GM12865 (cell line): ENCODE measurements at regions not wholly inside any gene's neighbourhood (a gene's known extent, or its start where the extent isn't known, plus 50 kb on each side); places are given as distances from the start of the nearest gene placed in this dataset.

ENCODE experiments used
- DNase-seq: peaks from one replicate; pipeline ENCODE4 v3.0.0; 2010; ENCODE audit warnings: low read depth
- H3K4me3 ChIP-seq: 2 replicates; pipeline ENCODE4 v1.5.1; 2011; ENCODE audit warnings: mild to moderate bottlenecking, low read depth, low read length, control low read depth
- TF ChIP-seq, protein P1 (sequence below): IDR thresholded peaks from 2 replicates; pipeline ENCODE4 v1.5.1; 2011; ENCODE audit warnings: low read length, control low read depth, low read depth, inconsistent platforms; ENCODE audit not compliant: insufficient read depth; ENCODE audit errors: missing control alignments

DNA sequence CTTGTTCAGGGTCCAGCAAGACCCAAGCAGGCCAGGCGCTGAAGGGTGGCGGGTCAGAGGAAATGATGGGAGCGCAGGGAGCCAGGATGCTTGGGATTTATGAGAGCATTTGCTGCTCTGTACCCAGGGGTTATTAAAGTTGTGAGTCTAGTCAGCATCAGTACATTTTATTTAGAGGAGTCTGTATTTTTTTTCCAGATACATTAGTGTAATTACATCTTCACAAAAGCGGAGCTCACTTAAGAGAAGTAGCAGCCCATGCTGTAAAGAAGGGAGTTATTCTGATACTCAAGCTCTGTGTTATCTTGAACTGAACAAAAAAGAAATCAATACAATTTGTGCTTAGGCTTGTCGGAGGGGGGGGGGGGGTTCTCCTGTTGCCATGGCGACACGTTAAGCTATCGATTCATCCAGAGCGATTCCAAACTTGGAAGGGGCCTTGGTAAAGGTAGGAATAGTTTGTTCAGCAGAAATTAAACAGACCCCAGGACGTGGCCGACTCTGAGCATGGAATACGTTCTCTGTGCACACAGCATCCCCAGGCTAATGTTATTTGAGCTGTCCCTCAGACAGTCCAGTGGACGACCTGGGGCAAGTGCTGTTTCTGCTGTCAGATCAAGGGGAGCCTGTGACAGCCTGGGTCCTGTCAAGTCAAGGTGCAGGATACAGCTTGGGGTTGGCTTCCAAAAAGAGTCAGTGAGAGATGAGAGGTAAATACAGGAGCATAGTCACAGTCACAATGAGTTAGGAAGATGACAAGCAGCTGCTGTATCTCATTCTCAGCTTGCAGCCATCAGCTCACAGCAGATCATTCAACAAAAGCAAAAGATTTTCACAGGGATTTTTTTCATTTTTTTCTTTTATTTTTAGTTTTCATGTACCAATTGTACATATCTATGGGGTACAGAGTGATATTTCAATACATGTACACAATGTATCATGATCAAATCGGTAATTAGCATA is 387.6 kb downstream of the DCDC2C start:
- no peak overlapping the region for H3K4me3 ChIP-seq
- DNase-seq, result no peak
- TF ChIP-seq, protein P1, sequence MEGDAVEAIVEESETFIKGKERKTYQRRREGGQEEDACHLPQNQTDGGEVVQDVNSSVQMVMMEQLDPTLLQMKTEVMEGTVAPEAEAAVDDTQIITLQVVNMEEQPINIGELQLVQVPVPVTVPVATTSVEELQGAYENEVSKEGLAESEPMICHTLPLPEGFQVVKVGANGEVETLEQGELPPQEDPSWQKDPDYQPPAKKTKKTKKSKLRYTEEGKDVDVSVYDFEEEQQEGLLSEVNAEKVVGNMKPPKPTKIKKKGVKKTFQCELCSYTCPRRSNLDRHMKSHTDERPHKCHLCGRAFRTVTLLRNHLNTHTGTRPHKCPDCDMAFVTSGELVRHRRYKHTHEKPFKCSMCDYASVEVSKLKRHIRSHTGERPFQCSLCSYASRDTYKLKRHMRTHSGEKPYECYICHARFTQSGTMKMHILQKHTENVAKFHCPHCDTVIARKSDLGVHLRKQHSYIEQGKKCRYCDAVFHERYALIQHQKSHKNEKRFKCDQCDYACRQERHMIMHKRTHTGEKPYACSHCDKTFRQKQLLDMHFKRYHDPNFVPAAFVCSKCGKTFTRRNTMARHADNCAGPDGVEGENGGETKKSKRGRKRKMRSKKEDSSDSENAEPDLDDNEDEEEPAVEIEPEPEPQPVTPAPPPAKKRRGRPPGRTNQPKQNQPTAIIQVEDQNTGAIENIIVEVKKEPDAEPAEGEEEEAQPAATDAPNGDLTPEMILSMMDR, result no peak

DNA sequence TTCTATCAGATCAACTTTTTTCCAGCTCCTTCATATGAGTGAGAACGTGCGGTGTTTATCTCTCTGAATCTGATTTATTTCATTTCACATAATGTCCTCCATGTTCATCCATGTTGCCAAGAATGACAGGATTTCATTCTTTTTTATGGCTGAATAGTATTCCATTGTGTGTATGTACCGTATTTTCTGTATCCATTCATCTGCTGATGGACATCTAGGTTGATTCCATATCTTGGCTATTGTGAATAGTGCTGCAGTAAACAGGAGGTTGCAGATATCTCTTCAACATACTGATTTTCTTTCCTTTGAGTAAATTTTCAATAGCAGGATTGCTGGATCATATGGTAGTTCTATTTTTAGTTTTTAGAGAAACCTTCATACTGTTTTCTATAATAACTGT is 388.5 kb downstream of the DCDC2C start:
- TF ChIP-seq, protein P1, result no peak

DNA sequence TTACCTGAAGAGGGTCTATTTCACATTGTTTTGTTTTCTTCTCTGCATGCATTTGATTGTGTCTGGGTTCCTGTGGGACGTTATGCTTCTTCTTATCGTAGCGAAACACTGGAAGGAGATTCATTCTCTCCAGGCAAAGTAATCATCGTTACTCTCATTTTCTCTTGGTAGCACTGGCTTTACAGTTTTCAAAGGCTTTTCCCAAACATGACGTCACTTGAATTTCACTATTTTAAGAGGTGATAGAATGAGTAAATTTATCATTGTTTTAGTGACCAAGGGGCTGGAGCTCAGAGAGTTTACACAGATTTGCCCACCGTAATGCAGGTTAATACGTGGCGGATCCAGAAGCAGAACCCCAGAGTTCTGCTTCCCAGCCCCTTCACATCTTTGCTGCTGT is 391.4 kb downstream of the DCDC2C start:
- no peak overlapping the region for H3K4me3 ChIP-seq
- no peak for DNase-seq
- TF ChIP-seq, protein P1, result no peak

More for the DNA sequence above, 388.5 kb downstream of the DCDC2C start:
- DNase-seq, result no peak
- no peak overlapping the region for H3K4me3 ChIP-seq

DNA sequence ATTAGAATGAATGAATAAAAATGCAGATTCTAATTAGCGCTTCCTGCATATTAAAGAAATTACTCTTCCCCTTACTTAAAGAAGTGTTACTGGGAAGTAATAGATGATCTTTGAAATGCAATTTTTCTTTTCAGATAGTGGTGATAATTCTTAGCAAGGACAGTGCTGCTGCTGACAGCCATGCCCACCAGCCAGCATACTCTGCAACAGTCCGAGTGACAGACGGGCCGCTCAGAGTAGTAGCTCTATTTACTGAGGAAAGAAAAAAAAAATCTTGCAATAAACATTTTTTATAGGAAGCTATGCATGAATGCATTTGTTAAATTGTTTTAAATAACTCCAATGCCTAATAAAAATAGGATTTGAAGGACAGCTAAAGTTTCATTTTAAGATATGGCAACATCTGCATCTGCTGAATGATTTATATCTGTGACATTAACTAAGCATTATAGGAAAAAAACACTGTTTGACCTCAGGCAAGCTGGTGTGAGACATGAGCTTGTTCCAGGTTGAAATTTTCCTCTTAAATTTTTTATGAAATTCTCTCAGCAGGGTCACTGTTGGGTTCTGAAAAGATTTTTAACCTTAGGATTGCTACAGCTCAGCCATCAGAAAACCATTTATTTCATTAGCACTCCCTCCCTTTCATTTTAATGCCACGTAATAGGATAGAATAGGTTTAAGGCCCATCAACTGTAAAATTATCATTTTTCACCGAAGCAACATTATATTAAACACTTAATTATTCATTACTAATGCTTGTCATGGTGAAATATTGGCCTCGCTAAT is 393.8 kb downstream of the DCDC2C start:
- TF ChIP-seq, protein P1, result no peak

DNA sequence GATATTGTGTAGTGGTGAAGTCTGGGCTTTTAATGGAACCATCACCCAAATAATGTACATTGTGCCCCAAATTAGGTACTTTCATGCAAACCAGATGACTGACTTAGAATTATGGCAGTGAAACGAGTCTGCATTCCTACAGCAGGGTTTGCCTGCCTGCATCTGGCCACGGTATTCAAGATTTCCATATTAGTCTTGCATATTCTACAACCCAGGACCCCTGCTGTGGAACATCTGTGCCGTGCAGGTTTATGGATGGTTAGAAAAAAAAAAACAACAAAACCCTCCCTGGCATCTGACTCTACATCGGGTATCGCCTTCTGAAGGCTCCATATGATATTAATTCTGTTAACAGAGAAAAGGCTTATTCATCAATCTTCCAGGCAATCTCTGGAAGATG is 394.8 kb downstream of the DCDC2C start:
- no peak for DNase-seq
- no peak overlapping the region for H3K4me3 ChIP-seq
- TF ChIP-seq, protein P1, result no peak

More for the DNA sequence above, 393.8 kb downstream of the DCDC2C start:
- no peak overlapping the region for H3K4me3 ChIP-seq
- no peak for DNase-seq

DNA sequence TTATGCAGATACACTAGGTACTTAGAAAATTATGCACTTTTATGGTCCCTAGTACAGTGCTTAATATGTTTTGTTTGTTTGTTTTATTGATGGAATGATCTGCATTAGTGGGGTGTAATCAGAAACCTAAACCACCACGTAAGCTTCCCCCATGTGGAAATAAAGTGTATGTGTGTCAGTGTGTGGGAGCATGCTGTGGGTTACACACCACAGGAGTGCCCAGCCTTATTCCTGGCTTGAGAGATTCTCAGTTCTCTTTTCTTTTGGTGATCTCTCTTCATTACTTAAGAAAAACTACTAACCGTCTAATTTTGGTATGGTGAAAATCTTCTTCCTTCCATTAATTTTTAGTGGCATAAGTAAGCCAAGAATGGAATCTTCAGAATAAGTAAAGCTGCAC is 398.6 kb downstream of the DCDC2C start:
- no peak overlapping the region for H3K4me3 ChIP-seq
- DNase-seq, result no peak
- TF ChIP-seq, protein P1, result no peak
